EL (cell line): ENCODE measurements at regions not wholly inside any gene's neighbourhood (a gene's known extent, or its start where the extent isn't known, plus 50 kb on each side); places are given as distances from the start of the nearest gene placed in this dataset.

Source experiments
- DNase-seq: peaks from one replicate; pipeline ENCODE4 v3.0.0-alpha.2; 2016

GRCh38 chr12:46567667-46568066 lies 195.1 kb upstream of the SLC38A2 start:
- DNase-seq = no peak

- DNase-seq = peak; percentile 87
These were observed 190.2 kb upstream of the SLC38A2 start for GRCh38 chr12:46562625-46563225.

- peak; percentile 59 for DNase-seq
These were observed 189.4 kb upstream of the SLC38A2 start for GRCh38 chr12:46561769-46562624.

GRCh38 chr12:46560874-46561273 lies 188.3 kb upstream of the SLC38A2 start:
- DNase-seq = no peak

GRCh38 chr12:46560089-46560488 lies 187.5 kb upstream of the SLC38A2 start:
- DNase-seq = no peak

- no peak for DNase-seq
These were observed 186.7 kb upstream of the SLC38A2 start for GRCh38 chr12:46559311-46559710.

GRCh38 chr12:46558677-46559076 lies 186.1 kb upstream of the SLC38A2 start:
- DNase-seq = no peak

- peak; percentile 65 for DNase-seq
These were observed 185.2 kb upstream of the SLC38A2 start for GRCh38 chr12:46557539-46558373.

- peak; percentile 93 for DNase-seq
These were observed 184.4 kb upstream of the SLC38A2 start for GRCh38 chr12:46556819-46557524.

- peak; percentile 97 for DNase-seq
These were observed 183.6 kb upstream of the SLC38A2 start for GRCh38 chr12:46556105-46556559.

- peak; percentile 88 for DNase-seq
These were observed 182.9 kb upstream of the SLC38A2 start for GRCh38 chr12:46555406-46555852.

GRCh38 chr12:46554460-46554859 lies 181.9 kb upstream of the SLC38A2 start:
- no peak for DNase-seq

- DNase-seq = peak; percentile 46
These were observed 181.3 kb upstream of the SLC38A2 start for GRCh38 chr12:46553911-46554310.

- DNase-seq = peak; percentile 78
These were observed 180.7 kb upstream of the SLC38A2 start for GRCh38 chr12:46553266-46553665.

GRCh38 chr12:46550266-46550879 lies 177.8 kb upstream of the SLC38A2 start:
- no peak for DNase-seq

- peak; percentile 93 for DNase-seq
These were observed 177.1 kb upstream of the SLC38A2 start for GRCh38 chr12:46549527-46550265.

- peak; percentile 15 for DNase-seq
These were observed 176.1 kb upstream of the SLC38A2 start for GRCh38 chr12:46548605-46549071.

GRCh38 chr12:46547421-46548354 lies 175.1 kb upstream of the SLC38A2 start:
- peak; percentile 82 for DNase-seq

GRCh38 chr12:46546634-46547273 lies 174.2 kb upstream of the SLC38A2 start:
- peak; percentile 50 for DNase-seq
